8988T (cell line): ENCODE measurements at regions not wholly inside any gene's neighbourhood (a gene's known extent, or its start where the extent isn't known, plus 50 kb on each side); places are given as distances from the start of the nearest gene placed in this dataset.

ENCODE experiments used
- DNase-seq: peaks from one replicate; pipeline ENCODE4 v3.0.0; 2011

- DNase-seq = no peak
Measured at GRCh38 chr3:65109966-65110500, 422.2 kb upstream of the ADAMTS9 start.

GRCh38 chr3:65107174-65107573, 419.4 kb upstream of the ADAMTS9 start:
- DNase-seq = no peak

- no peak for DNase-seq
Measured at GRCh38 chr3:65101450-65101849, 413.6 kb upstream of the ADAMTS9 start.

GRCh38 chr3:65098400-65098799, 410.6 kb upstream of the ADAMTS9 start:
- DNase-seq = no peak

- DNase-seq = no peak
Measured at GRCh38 chr3:65096110-65096745, 408.4 kb upstream of the ADAMTS9 start.

GRCh38 chr3:65094723-65095122, 406.9 kb upstream of the ADAMTS9 start:
- no peak for DNase-seq

- DNase-seq = no peak
Measured at GRCh38 chr3:65093641-65094040, 405.8 kb upstream of the ADAMTS9 start.

- DNase-seq = no peak
Measured at GRCh38 chr3:65091565-65091964, 403.8 kb upstream of the ADAMTS9 start.

GRCh38 chr3:65083240-65083639, 395.4 kb upstream of the ADAMTS9 start:
- DNase-seq = no peak

GRCh38 chr3:65081536-65081935, 393.7 kb upstream of the ADAMTS9 start:
- no peak for DNase-seq

- no peak for DNase-seq
Measured at GRCh38 chr3:65080432-65080831, 392.6 kb upstream of the ADAMTS9 start.

GRCh38 chr3:65079560-65079959, 391.8 kb upstream of the ADAMTS9 start:
- DNase-seq = no peak

- no peak for DNase-seq
Measured at GRCh38 chr3:65078748-65079147, 390.9 kb upstream of the ADAMTS9 start.

- no peak for DNase-seq
Measured at GRCh38 chr3:65077124-65077523, 389.3 kb upstream of the ADAMTS9 start.

GRCh38 chr3:65070968-65071367, 383.2 kb upstream of the ADAMTS9 start:
- no peak for DNase-seq

GRCh38 chr3:65060904-65061303, 373.1 kb upstream of the ADAMTS9 start:
- DNase-seq = no peak

- no peak for DNase-seq
Measured at GRCh38 chr3:65052101-65052500, 364.3 kb upstream of the ADAMTS9 start.

- no peak for DNase-seq
Measured at GRCh38 chr3:65048151-65048550, 360.4 kb upstream of the ADAMTS9 start.

- no peak for DNase-seq
Measured at GRCh38 chr3:65045138-65045537, 357.3 kb upstream of the ADAMTS9 start.

- DNase-seq = no peak
Measured at GRCh38 chr3:65044401-65044800, 356.6 kb upstream of the ADAMTS9 start.

- DNase-seq = no peak
Measured at GRCh38 chr3:65042675-65043074, 354.9 kb upstream of the ADAMTS9 start.

- no peak for DNase-seq
Measured at GRCh38 chr3:65039754-65040210, 352.0 kb upstream of the ADAMTS9 start.

GRCh38 chr3:65037861-65038260, 350.1 kb upstream of the ADAMTS9 start:
- no peak for DNase-seq

GRCh38 chr3:65035246-65035645, 347.4 kb upstream of the ADAMTS9 start:
- DNase-seq = no peak

- no peak for DNase-seq
Measured at GRCh38 chr3:65033576-65033975, 345.8 kb upstream of the ADAMTS9 start.
